Transverse colon (tissue), 4 donors: ENCODE measurements at regions not wholly inside any gene's neighbourhood (a gene's known extent, or its start where the extent isn't known, plus 50 kb on each side); places are given as distances from the start of the nearest gene placed in this dataset.

Source experiments
- POLR2A ChIP-seq: fragments of 450-650 bp; IDR thresholded peaks from one replicate; pipeline ENCODE4 v1.6.1; 2016; ENCODE audit warnings: antibody characterized with exemption, mild to moderate bottlenecking, moderate library complexity
- POLR2AphosphoS5 ChIP-seq, 3 donors: sonication (generic); formaldehyde crosslinking; IDR thresholded peaks; one replicate each; pipeline ENCODE4 v1.6.1; 2016; ENCODE audit warnings: antibody characterized with exemption in 3 of 3
- TF ChIP-seq, protein P1 (sequence below), 5 experiments: fragments of 200-600 bp in 3 of 5; fragments of 450-650 bp in 2 of 5; sonication (generic) in 3 of 5; IDR thresholded peaks; 1 replicate in 2 of 5; 2 replicates in 3 of 5; pipeline ENCODE4 v1.5.1; 2016 to 2017; ENCODE audit warnings: antibody characterized with exemption in 5 of 5, inconsistent platforms in 3 of 5, mild to moderate bottlenecking in 2 of 5, moderate library complexity in 1 of 5

DNA sequence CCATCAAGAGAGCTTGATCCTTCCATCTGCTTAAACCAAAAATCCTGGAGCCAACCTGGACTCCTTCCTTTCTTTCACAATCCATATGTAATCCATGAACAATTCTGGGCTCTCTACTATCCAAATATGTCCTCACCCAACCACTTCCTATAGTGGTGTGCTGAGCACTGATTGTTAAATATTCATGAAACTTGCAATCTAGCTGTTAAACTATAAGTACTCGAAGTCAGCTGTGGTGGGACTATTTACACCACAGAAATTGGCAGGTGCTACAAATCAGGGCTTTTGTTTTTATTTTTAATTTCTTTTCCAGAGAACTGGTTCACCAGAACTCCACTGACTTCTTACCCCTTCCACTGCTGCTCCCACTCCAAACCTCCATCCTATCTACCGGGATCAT lies 57.2 kb upstream of the KCND3 start:
- TF ChIP-seq, protein P1, sequence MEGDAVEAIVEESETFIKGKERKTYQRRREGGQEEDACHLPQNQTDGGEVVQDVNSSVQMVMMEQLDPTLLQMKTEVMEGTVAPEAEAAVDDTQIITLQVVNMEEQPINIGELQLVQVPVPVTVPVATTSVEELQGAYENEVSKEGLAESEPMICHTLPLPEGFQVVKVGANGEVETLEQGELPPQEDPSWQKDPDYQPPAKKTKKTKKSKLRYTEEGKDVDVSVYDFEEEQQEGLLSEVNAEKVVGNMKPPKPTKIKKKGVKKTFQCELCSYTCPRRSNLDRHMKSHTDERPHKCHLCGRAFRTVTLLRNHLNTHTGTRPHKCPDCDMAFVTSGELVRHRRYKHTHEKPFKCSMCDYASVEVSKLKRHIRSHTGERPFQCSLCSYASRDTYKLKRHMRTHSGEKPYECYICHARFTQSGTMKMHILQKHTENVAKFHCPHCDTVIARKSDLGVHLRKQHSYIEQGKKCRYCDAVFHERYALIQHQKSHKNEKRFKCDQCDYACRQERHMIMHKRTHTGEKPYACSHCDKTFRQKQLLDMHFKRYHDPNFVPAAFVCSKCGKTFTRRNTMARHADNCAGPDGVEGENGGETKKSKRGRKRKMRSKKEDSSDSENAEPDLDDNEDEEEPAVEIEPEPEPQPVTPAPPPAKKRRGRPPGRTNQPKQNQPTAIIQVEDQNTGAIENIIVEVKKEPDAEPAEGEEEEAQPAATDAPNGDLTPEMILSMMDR (IDR thresholded peaks at IDR 0.05) = no peak
- TF ChIP-seq POLR2A (no peak), POLR2AphosphoS5 (IDR thresholded peaks at IDR 0.05) (no peak)
